Panc1 (cell line): ENCODE measurements at regions not wholly inside any gene's neighbourhood (a gene's known extent, or its start where the extent isn't known, plus 50 kb on each side); places are given as distances from the start of the nearest gene placed in this dataset.

Experiments
- ATAC-seq: fragments of 200-7000 bp; cut with Tn5 transposase; 2 replicates; pipeline ENCODE4 v1.9.1; 2020; ENCODE audit warnings: mild to moderate bottlenecking, moderate library complexity
- BruUV-seq: library from RNA; stranded (reverse); fragments of 400-500 nt; replicated peaks from 2 replicates; lab custom pipeline; 2021; lab: Mats Ljungman, UMichigan
- CTCF ChIA-PET: fragments of 300-600 bp; sonication (Branson Sonifier 250); formaldehyde crosslinking; loops from one replicate; lab custom pipeline; 2022; ENCODE audit warnings: antibody characterized with exemption; lab: Charles Lee
- POLR2A ChIA-PET: fragments of 300-600 bp; sonication (Branson Sonifier 250); formaldehyde crosslinking; loops from one replicate; lab custom pipeline; 2022; ENCODE audit warnings: antibody characterized with exemption; lab: Charles Lee
- DNase-seq: peaks from one replicate; pipeline ENCODE4 v3.0.0-alpha.2; 2010; ENCODE audit warnings: low read depth, low spot score
- H3K27ac ChIP-seq: 2 replicates; pipeline ENCODE4 v1.5.1; 2011; ENCODE audit warnings: mild to moderate bottlenecking, low read length, inconsistent platforms
- H3K27me3 ChIP-seq: fragments of 200-500 bp; sonication (Bioruptor generic); 2 replicates; pipeline ENCODE4 v1.6.0; 2014; ENCODE audit warnings: low read length, inconsistent platforms; ENCODE audit not compliant: control insufficient read depth, insufficient read depth
- H3K36me3 ChIP-seq: fragments of 200-500 bp; sonication (Bioruptor generic); 2 replicates; pipeline ENCODE4 v1.5.1; 2014; ENCODE audit warnings: inconsistent platforms, mild to moderate bottlenecking, low read length, moderate library complexity; ENCODE audit not compliant: control insufficient read depth, insufficient read depth
- H3K4me1 ChIP-seq: 2 replicates; pipeline ENCODE4 v1.5.1; 2011; ENCODE audit warnings: inconsistent platforms, mild to moderate bottlenecking, low read length, moderate library complexity; ENCODE audit not compliant: control insufficient read depth, insufficient read depth
- H3K4me3 ChIP-seq, 2 experiments: 2 replicates each; pipeline ENCODE4 v1.5.1; 2011 to 2012; ENCODE audit warnings: low read depth in 2 of 2, low read length in 2 of 2, mild to moderate bottlenecking in 2 of 2, inconsistent platforms in 1 of 2, moderate library complexity in 1 of 2
- H3K9me3 ChIP-seq: fragments of 200-500 bp; sonication (Bioruptor generic); 2 replicates; pipeline ENCODE4 v1.5.1; 2014; ENCODE audit warnings: low read depth, mild to moderate bottlenecking, inconsistent platforms, low read length, moderate library complexity; ENCODE audit not compliant: control insufficient read depth, insufficient read depth
- POLR2AphosphoS5 ChIP-seq: IDR thresholded peaks from 2 replicates; pipeline ENCODE4 v1.6.1; 2012; ENCODE audit warnings: mild to moderate bottlenecking, low read depth, low read length, moderate library complexity
- SIN3A ChIP-seq: IDR thresholded peaks from 2 replicates; pipeline ENCODE4 v1.6.1; 2012; ENCODE audit warnings: low read depth, mild to moderate bottlenecking, low read length, moderate library complexity, borderline replicate concordance; ENCODE audit not compliant: insufficient read depth
- TCF7L2 ChIP-seq: IDR thresholded peaks from 2 replicates; pipeline ENCODE4 v1.6.1; 2011; ENCODE audit warnings: mild to moderate bottlenecking, low read depth, low read length, inconsistent platforms
- in situ Hi-C: cut with HindIII; loops from 2 replicates; pipeline ENCODE4 v1.10.0; 2016; ENCODE audit warnings: low sequenced_read_pairs, low pct_unique_long_range_greater_than_20kb
- intact Hi-C: fragments of 100-400 bp; cut with micrococcal nuclease; formaldehyde crosslinking; loops from one replicate; pipeline ENCODE4 v1.10.0; 2022; ENCODE audit not compliant: unreplicated experiment
- TF ChIP-seq, protein P1 (sequence below): fragments of 450-650 bp; IDR thresholded peaks from 2 replicates; pipeline ENCODE4 v1.5.1; 2017; ENCODE audit warnings: mild to moderate bottlenecking
- TF ChIP-seq, protein P2 (sequence below), 2 experiments: IDR thresholded peaks; 2 replicates each; pipeline ENCODE4 v1.6.1; 2011 to 2012; ENCODE audit warnings: low read depth in 2 of 2, control low read depth in 1 of 2, low read length in 1 of 2, mild to moderate bottlenecking in 1 of 2, moderate library complexity in 1 of 2; ENCODE audit not compliant: insufficient read depth in 1 of 2

DNA sequence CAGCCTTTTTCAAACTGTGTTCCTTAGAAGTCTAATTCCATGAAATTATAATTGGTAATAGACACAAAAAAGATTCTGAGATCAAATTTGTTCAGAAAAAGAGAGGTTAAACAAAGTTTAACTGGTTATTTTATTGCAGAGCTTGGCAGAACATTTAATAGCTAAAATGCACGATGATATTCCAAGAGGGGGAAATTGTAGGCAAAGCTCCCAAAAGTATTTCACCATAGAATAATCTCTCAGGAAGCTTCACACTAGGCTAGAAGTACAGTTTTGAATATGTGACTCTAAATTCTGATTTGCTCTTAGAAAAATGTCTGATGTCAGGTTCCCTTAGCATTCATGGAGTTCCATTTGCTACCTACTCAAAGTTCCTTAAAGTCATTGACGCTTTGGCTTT is 292.4 kb upstream of the SETBP1 start:
- Histone ChIP-seq H3K4me3 (no peak overlapping the region), H3K9me3 (no peaks in the 10 kb centered on the region), H3K4me1 (no peaks in the 10 kb centered on the region), H3K36me3 (no peaks in the 10 kb centered on the region), H3K27ac (no peak overlapping the region), H3K27me3 (no peaks in the 10 kb centered on the region)
- no TSS peak for BruUV-seq
- no peak for DNase-seq
- no peak for ATAC-seq
- intact Hi-C loops: no loop called here
- ChIA-PET POLR2A (no interaction called here), CTCF (no interaction called here)
- in situ Hi-C loops: no loop called here
- TF ChIP-seq TCF7L2: no peak
- no peak for TF ChIP-seq POLR2AphosphoS5
- TF ChIP-seq, protein P1, sequence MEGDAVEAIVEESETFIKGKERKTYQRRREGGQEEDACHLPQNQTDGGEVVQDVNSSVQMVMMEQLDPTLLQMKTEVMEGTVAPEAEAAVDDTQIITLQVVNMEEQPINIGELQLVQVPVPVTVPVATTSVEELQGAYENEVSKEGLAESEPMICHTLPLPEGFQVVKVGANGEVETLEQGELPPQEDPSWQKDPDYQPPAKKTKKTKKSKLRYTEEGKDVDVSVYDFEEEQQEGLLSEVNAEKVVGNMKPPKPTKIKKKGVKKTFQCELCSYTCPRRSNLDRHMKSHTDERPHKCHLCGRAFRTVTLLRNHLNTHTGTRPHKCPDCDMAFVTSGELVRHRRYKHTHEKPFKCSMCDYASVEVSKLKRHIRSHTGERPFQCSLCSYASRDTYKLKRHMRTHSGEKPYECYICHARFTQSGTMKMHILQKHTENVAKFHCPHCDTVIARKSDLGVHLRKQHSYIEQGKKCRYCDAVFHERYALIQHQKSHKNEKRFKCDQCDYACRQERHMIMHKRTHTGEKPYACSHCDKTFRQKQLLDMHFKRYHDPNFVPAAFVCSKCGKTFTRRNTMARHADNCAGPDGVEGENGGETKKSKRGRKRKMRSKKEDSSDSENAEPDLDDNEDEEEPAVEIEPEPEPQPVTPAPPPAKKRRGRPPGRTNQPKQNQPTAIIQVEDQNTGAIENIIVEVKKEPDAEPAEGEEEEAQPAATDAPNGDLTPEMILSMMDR: no peak
- TF ChIP-seq SIN3A: no peak
- TF ChIP-seq, protein P2, sequence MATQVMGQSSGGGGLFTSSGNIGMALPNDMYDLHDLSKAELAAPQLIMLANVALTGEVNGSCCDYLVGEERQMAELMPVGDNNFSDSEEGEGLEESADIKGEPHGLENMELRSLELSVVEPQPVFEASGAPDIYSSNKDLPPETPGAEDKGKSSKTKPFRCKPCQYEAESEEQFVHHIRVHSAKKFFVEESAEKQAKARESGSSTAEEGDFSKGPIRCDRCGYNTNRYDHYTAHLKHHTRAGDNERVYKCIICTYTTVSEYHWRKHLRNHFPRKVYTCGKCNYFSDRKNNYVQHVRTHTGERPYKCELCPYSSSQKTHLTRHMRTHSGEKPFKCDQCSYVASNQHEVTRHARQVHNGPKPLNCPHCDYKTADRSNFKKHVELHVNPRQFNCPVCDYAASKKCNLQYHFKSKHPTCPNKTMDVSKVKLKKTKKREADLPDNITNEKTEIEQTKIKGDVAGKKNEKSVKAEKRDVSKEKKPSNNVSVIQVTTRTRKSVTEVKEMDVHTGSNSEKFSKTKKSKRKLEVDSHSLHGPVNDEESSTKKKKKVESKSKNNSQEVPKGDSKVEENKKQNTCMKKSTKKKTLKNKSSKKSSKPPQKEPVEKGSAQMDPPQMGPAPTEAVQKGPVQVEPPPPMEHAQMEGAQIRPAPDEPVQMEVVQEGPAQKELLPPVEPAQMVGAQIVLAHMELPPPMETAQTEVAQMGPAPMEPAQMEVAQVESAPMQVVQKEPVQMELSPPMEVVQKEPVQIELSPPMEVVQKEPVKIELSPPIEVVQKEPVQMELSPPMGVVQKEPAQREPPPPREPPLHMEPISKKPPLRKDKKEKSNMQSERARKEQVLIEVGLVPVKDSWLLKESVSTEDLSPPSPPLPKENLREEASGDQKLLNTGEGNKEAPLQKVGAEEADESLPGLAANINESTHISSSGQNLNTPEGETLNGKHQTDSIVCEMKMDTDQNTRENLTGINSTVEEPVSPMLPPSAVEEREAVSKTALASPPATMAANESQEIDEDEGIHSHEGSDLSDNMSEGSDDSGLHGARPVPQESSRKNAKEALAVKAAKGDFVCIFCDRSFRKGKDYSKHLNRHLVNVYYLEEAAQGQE (IDR thresholded peaks at IDR 0.05; ENCODE audit: insufficient read depth in 1 of 2, low read depth in 2 of 2, low read length in 1 of 2): no peak

DNA sequence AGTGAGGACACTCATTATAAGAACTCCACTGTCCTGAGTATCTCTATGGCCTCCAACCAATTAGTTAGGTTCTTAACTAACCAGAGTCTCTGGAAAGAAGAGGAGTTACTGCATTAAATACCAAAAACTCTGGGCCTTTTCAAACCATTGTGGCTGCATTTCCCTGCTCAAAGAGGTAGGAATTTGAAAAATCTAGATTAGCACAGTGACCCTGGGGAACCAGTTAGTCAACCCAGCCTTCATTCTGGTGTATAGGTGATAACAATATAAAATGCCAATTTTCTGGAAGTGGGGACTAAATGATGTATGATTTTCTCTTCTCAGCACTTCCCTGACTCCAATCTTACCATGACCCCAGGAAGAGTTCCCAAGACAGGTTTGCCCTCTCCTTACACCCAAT is 287.8 kb upstream of the SETBP1 start:
- CTCF ChIA-PET: no interaction called here
- Histone ChIP-seq H3K4me1 (no peaks in the 10 kb centered on the region), H3K36me3 (no peaks in the 10 kb centered on the region), H3K27ac (no peak overlapping the region), H3K4me3 (no peak overlapping the region), H3K27me3 (no peaks in the 10 kb centered on the region), H3K9me3 (no peaks in the 10 kb centered on the region)
- intact Hi-C loops: no loop called here
- ATAC-seq (no peak), DNase-seq (no peak)
- in situ Hi-C loops: no loop called here
- TF ChIP-seq TCF7L2 (no peak), POLR2AphosphoS5 (no peak), SIN3A (no peak)
- TF ChIP-seq, protein P2 (IDR thresholded peaks at IDR 0.05; ENCODE audit: insufficient read depth in 1 of 2, low read depth in 2 of 2, low read length in 1 of 2): no peak
- TF ChIP-seq, protein P1: no peak
- POLR2A ChIA-PET: no interaction called here
- no TSS peak for BruUV-seq
